Muscle of leg (tissue), 3 donors: ENCODE measurements at regions not wholly inside any gene's neighbourhood (a gene's known extent, or its start where the extent isn't known, plus 50 kb on each side); places are given as distances from the start of the nearest gene placed in this dataset.
"Not testable (repeated sequence)": the region's sequence is repeated elsewhere in the genome, so short reads cannot be mapped to it uniquely, and the experiment has no call there.

Experiments used
- DNase-seq: peaks from one replicate; pipeline ENCODE4 v3.0.0; 2013
- H3K27ac ChIP-seq: one replicate; pipeline ENCODE4 v1.5.1; 2013; ENCODE audit warnings: mild to moderate bottlenecking, low read length, control low read depth
- H3K27me3 ChIP-seq: one replicate; pipeline ENCODE4 v1.6.1; 2013; ENCODE audit warnings: low read length; ENCODE audit not compliant: control insufficient read depth, insufficient read depth
- H3K36me3 ChIP-seq: one replicate; pipeline ENCODE4 v1.6.1; 2013; ENCODE audit warnings: low read length; ENCODE audit not compliant: control insufficient read depth, insufficient read depth
- H3K4me1 ChIP-seq: one replicate; pipeline ENCODE4 v1.6.1; 2013; ENCODE audit warnings: low read length; ENCODE audit not compliant: control insufficient read depth, insufficient read depth
- H3K4me3 ChIP-seq: one replicate; pipeline ENCODE4 v1.5.1; 2013; ENCODE audit warnings: low read length, control low read depth
- H3K9me3 ChIP-seq: replicated peaks from 2 replicates; pipeline ENCODE4 v1.6.1; 2013; ENCODE audit warnings: low read depth, low read length; ENCODE audit not compliant: control insufficient read depth
- WGBS: methylation state at CpG from one replicate; pipeline ENCODE4 v1.1.5; 2013; ENCODE audit warnings: missing lambda C conversion rate; ENCODE audit not compliant: insufficient coverage; 5-methylcytosine and 5-hydroxymethylcytosine counted together

DNA sequence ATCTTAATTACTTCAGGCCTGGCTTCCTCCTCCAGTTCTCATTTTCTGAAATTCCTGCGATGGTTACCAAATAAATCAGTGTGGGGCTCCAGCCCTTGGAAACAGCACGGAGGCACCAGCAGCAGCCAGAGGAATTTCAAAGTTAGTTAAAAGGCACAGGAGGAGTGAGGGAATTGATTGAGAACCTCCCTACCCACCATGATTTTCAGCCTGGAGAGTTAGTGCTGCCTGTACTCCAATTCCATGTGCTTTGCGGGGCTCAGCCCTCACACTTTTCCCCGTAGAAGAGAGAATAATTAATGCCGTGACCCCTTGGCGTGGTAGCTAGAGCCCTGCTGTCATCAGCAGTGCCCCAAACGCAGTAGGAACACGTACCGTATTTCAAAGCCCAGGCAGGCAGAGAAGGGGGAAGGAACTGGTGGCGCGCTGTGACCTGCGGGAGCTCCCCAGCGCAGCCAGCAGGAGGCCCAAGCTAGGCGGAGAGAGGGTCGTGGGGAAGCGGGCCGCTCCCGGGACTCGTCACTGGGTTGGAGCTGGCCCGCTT, 84.0 kb upstream of the IGFBP7 start:
- H3K27me3 ChIP-seq: peaks cover 9% of the 10 kb centered on the region
- no peak overlapping the region for H3K4me3 ChIP-seq
- H3K36me3 ChIP-seq: no peaks in the 10 kb centered on the region
- peaks cover 24% of the 10 kb centered on the region for H3K4me1 ChIP-seq
- no peak overlapping the region for H3K27ac ChIP-seq
- H3K9me3 ChIP-seq: peaks cover 2% of the 10 kb centered on the region
- DNase-seq: no peak
- 19% methylated on average over 15 of the region's 20 CpGs for WGBS

DNA sequence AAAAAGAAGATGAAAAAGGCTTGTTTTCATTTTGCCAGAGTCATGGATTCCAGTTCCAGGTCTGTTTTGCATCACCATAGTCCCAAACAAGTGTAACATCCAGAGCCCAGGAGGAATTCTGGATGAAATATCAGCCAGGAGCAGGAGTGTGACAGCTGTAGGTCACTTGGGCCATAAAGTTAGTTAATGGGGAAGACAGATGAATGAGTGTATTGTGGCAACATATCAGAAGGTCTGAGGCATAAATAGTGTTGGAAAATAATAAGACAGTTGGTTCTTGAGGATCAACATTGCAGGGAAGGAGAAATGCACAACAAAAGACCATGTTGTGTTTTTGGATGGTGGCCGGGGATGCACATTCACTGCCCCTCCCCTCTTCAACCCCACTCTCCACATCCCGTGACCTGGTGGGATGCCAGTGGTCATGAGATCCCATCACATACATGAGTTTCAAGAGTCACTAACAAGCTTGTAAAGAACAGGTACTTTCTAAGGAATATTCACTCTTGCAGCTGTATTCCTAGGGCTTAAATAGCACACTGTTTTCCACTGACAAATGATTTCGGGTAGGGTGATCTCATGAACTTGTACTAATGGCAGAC, 83.1 kb upstream of the IGFBP7 start:
- no CpG with 5 or more reads among the region's 3 CpGs for WGBS
- Histone ChIP-seq H3K36me3 (no peaks in the 10 kb centered on the region), H3K4me1 (peaks cover 24% of the 10 kb centered on the region), H3K9me3 (peaks cover 2% of the 10 kb centered on the region), H3K4me3 (no peak overlapping the region), H3K27me3 (peaks cover 9% of the 10 kb centered on the region), H3K27ac (peak overlapping the region; percentile 20)
- DNase-seq: peak; percentile 63

DNA sequence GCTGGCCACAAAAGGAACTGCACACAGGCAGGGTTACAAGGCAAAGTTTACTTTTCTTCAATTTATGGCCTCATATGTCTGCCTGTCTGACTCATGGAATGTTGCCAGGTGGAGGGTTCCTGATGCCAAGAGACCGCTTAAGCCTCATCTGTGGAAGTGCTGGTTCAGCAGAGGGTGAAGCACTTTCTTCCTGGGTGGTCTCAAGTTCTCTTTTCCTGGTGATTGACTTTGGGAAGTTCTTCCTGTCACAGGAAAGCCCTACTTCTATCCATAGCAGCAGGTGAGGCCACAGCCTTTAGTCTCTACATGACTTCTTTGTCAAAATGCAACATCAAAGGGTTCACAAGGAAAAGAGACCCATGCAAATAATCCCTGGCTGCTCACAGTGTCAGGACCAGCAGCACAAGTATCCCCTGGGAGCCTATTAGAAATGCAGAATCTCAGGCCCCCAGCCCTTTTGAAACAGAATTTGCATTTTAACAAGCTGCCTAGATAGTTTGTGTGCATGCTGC, 81.4 kb upstream of the IGFBP7 start:
- Histone ChIP-seq H3K9me3 (peaks cover 2% of the 10 kb centered on the region), H3K36me3 (no peaks in the 10 kb centered on the region), H3K27me3 (peaks cover 9% of the 10 kb centered on the region), H3K27ac (no peak overlapping the region), H3K4me3 (no peak overlapping the region), H3K4me1 (peaks cover 24% of the 10 kb centered on the region)
- peak; percentile 67 for DNase-seq
- WGBS: 40% methylated on average over 1 of the region's 1 CpG

DNA sequence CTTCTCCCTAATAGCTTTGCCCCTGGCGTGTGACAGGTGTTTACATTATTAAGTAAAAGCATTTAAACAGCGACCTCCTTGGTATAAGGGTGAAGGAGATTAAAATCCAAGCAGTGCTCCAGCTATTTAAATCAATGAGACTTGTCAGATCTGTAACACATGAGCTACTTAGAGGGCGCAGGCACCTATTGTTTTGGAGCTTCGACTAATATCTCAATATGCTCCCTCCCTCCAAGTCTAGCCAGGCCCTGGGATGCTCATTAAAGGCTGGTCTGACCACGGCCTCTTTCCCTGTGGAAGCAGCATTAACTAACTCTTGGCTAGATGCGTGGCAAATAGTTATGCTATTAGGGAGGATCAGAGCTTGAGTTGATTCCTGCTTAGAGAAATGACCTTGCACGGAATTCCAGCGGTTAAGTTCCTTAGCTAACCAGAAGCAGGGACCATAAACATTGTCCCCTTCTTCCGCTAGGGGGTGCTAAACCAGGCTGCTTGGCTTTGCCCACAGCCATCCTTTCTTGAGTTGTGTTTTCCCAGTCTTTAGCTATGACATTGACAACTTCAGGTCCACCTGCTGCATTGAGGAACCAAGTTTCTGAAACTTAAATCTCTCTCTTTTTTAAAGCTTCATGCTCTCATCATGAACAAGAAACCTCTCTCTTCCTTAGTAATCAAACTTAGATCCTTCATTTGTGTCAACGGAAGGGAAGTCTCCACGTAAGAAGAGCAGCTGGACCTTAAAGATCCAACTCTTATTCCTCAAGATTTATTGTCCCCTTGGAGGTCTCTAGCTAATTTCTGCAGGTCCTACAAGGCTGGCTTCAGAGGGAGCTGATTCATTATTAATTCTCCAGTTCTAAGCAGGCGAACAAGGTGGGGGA, 80.7 kb upstream of the IGFBP7 start:
- no peak for DNase-seq
- peaks cover 24% of the 10 kb centered on the region for H3K4me1 ChIP-seq
- no peaks in the 10 kb centered on the region for H3K36me3 ChIP-seq
- H3K4me3 ChIP-seq: no peak overlapping the region
- peaks cover 9% of the 10 kb centered on the region for H3K27me3 ChIP-seq
- WGBS: 36% methylated on average over 6 of the region's 12 CpGs
- H3K9me3 ChIP-seq: peaks cover 2% of the 10 kb centered on the region
- H3K27ac ChIP-seq: no peak overlapping the region

DNA sequence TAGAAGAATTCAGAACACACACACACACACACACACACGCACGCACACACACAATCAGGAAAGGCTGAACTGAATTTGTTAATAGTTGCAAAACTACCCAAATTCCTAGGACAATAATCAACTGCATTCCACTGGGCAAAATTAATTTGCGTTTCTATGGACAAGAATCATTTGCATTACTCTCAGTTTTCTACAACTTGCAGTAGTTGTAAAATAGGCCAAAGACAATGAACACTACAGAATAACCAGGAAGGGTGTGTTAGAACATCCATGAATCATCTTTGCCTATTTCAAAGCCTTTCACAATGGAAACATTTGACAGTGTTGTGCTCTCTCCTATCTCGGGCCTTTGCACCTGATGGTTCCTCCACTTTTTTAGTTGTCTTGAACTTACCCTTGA, 77.1 kb upstream of the IGFBP7 start:
- H3K27me3 ChIP-seq: no peaks in the 10 kb centered on the region
- no CpG with 5 or more reads among the region's 4 CpGs for WGBS
- H3K4me3 ChIP-seq: no peak overlapping the region
- H3K9me3 ChIP-seq: no peaks in the 10 kb centered on the region
- H3K27ac ChIP-seq: no peak overlapping the region
- H3K36me3 ChIP-seq: no peaks in the 10 kb centered on the region
- DNase-seq: no peak
- H3K4me1 ChIP-seq: peaks cover 17% of the 10 kb centered on the region

DNA sequence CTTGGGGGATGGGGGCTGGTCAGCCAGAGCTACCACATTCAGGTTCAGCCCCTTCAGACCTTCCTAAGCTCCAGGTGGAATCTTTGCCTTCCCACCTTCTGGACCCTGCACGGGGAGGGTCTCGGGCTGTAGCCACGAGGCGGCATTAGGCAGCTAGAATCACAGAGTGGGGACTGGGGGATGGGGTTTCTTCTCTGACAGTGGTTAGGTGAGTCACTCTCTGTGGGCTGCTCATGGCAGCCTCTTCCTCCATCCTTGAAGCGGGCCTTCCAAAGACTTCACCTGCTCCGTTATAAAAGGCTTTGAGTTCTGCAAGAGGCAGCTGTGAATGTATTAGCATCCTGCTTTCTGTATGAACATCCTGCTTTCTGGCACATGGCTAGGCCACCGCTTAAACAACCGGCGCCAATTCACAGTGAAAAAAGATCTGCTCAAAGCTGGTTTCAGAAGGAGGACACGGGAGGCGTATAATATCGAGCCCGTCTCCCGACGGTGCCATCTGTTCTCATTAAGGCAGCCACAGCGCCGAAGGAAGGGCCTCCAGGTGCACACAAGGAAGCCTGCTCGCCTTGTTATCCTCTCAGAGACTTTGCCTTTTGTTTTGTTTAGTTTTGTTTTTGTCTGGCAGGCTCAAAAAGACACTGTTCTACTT, 74.3 kb upstream of the IGFBP7 start:
- DNase-seq: no peak
- Histone ChIP-seq H3K27ac (no peak overlapping the region), H3K36me3 (no peaks in the 10 kb centered on the region), H3K4me3 (no peak overlapping the region), H3K4me1 (peaks cover 8% of the 10 kb centered on the region), H3K27me3 (no peaks in the 10 kb centered on the region), H3K9me3 (no peaks in the 10 kb centered on the region)
- 77% methylated on average over 11 of the region's 18 CpGs for WGBS

DNA sequence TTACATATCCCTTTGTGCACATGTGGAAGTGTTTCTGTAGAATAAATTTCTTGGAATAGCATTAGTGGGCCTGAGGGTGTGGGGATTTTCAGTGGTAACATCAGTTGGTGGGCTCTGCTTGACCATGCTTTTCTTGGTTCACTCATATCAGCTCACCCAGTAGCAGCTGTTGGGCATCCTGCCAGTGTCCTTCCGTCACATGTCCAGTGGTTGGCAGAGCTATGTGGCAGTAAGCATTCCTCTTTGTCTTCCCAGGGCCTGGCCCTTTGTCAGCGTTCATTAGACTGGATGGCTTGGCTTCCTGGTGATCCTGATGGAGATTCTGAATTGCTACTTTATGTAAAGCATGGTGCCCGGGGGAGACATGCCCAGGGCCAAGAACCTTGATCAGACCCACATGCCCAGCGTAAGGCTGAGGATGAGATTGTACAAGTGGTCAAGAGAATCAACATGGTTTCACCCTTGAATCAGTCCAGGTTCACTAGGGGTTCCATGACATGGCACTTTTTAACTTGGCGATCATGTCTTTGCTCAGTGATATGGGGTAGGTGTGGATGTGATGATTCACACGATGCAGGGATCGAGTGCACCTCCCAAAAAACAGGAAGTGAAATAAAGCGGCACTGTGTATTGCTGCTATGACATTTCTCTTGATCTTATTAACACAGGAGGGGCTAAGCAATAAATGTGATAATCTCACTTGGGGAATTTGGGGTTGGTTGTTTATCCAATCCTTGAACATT, 72.1 kb upstream of the IGFBP7 start:
- H3K27ac ChIP-seq: no peak overlapping the region
- H3K4me3 ChIP-seq: no peak overlapping the region
- peak; percentile 86 for DNase-seq
- no peaks in the 10 kb centered on the region for H3K9me3 ChIP-seq
- H3K27me3 ChIP-seq: no peaks in the 10 kb centered on the region
- WGBS: 78% methylated on average over 6 of the region's 8 CpGs
- no peaks in the 10 kb centered on the region for H3K36me3 ChIP-seq
- H3K4me1 ChIP-seq: peaks cover 8% of the 10 kb centered on the region

DNA sequence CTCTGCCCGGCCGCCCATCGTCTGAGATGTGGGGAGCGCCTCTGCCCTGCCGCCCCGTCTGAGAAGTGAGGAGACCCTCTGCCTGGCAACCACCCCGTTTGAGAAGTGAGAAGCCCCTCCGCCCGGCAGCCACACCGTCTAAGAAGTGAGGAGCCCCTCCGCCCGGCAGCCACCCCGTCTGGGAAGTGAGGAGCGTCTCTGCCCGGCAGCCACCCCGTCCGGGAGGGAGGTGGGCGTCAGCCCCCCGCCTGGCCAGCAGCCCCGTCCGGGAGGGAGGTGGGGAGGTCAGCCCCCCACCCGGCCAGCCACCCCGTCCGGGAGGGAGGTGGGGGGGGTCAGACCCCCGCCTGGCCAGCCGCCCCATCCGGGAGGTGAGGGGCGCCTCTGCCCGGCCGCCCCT, 63.0 kb upstream of the IGFBP7 start:
- DNase-seq, H3K4me3 ChIP-seq, H3K9me3 ChIP-seq, H3K36me3 ChIP-seq, H3K4me1 ChIP-seq, H3K27ac ChIP-seq, H3K27me3 ChIP-seq: not testable (repeated sequence)
- WGBS: 94% methylated on average over 12 of the region's 30 CpGs

DNA sequence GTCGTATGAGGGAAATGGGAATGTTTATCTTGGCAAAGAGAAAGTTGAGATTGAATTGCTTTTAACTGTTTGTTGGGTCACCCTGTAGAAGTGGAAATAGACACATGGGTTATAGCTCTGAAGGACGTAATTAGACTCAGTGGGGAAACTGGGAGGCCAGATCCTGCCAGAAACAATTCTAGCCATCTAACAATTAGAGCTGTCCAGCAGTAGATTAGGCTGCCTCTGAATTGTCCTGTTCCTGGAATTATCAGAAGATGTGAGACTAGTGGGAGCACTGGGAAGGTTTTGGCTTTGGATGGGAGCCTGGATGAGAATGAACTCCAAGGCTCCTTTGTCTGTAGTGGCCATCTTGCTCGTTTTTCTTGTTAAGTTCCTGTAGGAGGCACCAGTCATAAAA, 61.9 kb upstream of the IGFBP7 start:
- peaks cover 6% of the 10 kb centered on the region for H3K4me1 ChIP-seq
- H3K36me3 ChIP-seq: no peaks in the 10 kb centered on the region
- 30% methylated on average over 1 of the region's 3 CpGs for WGBS

More for the DNA sequence above, 61.9 kb upstream of the IGFBP7 start:
- Histone ChIP-seq H3K4me3 (no peak overlapping the region), H3K27ac (no peak overlapping the region), H3K27me3 (no peaks in the 10 kb centered on the region), H3K9me3 (no peaks in the 10 kb centered on the region)
- peak; percentile 34 for DNase-seq
